NB4 (cell line): ENCODE measurements at regions not wholly inside any gene's neighbourhood (a gene's known extent, or its start where the extent isn't known, plus 50 kb on each side); places are given as distances from the start of the nearest gene placed in this dataset.

Experiments
- DNase-seq: peaks from one replicate; pipeline ENCODE4 v3.0.0; 2010; ENCODE audit warnings: low read depth
- H3K4me3 ChIP-seq: one replicate; pipeline ENCODE4 v1.5.1; 2011; ENCODE audit warnings: mild to moderate bottlenecking, low read depth, low read length, moderate library complexity
- MYC ChIP-seq: IDR thresholded peaks from 2 replicates; pipeline ENCODE4 v1.6.1; 2011; ENCODE audit warnings: low read depth, low read length
- POLR2A ChIP-seq: IDR thresholded peaks from 2 replicates; pipeline ENCODE4 v1.6.1; 2011; ENCODE audit warnings: mild to moderate bottlenecking; ENCODE audit not compliant: insufficient read length; ENCODE audit errors: extremely low read depth
- TF ChIP-seq, protein P1 (sequence below): IDR thresholded peaks from 2 replicates; pipeline ENCODE4 v1.6.1; 2011; ENCODE audit warnings: low read depth, low read length
- TF ChIP-seq, protein P2 (sequence below): IDR thresholded peaks from one replicate; pipeline ENCODE4 v1.5.1; 2012; ENCODE audit warnings: low read depth, low read length

DNA sequence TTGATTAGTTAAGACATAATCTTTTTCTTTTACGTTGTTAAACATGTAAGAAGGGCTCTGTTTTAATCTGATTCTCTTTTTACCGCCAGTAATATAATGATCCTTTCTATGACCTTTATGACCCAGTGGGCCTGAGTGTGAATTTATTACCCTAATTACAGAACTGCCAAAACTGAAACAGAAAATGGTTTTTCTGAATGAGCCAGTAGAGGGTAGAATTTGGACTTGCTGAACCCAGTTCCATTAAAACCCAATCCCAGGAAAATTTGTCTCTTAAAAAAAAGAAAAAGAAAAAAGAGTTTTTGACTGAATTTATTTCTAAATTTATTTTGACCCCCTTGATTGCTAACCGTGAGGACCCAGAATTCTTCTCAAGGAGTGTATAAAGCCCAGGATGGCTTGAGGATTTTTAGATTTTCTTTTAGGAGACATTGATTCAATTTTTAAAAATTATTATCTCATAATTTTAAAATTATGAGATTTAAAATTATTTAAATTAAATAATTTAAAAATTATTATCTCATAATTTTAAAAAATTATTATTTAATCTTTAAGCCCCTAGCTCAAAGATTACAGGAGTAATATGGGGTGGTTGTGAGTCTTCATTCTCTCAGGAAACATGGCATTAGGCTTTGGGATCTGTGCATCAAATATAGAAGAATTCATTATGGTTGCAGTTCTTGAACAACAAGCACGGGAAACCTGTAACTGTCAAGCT, 94.1 kb upstream of the GLIS3 start:
- DNase-seq = no peak
- TF ChIP-seq MYC = no peak
- TF ChIP-seq, protein P1, sequence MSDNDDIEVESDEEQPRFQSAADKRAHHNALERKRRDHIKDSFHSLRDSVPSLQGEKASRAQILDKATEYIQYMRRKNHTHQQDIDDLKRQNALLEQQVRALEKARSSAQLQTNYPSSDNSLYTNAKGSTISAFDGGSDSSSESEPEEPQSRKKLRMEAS = no peak
- TF ChIP-seq, protein P2, sequence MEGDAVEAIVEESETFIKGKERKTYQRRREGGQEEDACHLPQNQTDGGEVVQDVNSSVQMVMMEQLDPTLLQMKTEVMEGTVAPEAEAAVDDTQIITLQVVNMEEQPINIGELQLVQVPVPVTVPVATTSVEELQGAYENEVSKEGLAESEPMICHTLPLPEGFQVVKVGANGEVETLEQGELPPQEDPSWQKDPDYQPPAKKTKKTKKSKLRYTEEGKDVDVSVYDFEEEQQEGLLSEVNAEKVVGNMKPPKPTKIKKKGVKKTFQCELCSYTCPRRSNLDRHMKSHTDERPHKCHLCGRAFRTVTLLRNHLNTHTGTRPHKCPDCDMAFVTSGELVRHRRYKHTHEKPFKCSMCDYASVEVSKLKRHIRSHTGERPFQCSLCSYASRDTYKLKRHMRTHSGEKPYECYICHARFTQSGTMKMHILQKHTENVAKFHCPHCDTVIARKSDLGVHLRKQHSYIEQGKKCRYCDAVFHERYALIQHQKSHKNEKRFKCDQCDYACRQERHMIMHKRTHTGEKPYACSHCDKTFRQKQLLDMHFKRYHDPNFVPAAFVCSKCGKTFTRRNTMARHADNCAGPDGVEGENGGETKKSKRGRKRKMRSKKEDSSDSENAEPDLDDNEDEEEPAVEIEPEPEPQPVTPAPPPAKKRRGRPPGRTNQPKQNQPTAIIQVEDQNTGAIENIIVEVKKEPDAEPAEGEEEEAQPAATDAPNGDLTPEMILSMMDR = no peak
- no peak for TF ChIP-seq POLR2A
- no peak overlapping the region for H3K4me3 ChIP-seq

DNA sequence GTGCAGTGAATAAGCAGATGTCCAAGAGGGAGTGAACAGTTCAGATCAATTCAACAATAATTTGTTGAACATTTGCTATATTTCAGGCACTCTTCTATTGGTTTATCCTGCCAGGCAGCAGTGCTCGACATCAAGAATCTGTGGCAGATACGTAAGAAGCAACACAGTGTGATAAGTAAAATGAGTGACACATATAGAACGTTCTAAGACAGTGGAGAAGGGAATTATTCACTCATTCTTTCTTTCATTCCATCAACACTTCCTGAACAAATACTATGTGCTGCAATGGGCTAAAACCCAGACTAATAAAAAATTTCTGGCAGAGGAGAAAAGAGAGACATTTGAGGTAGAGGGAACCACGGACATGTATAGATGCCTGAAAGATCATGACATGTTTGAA, 89.9 kb upstream of the GLIS3 start:
- no peak for DNase-seq
- H3K4me3 ChIP-seq = no peak overlapping the region
- TF ChIP-seq, protein P1 = no peak
- TF ChIP-seq POLR2A = no peak
- TF ChIP-seq MYC = no peak
- TF ChIP-seq, protein P2 = no peak

DNA sequence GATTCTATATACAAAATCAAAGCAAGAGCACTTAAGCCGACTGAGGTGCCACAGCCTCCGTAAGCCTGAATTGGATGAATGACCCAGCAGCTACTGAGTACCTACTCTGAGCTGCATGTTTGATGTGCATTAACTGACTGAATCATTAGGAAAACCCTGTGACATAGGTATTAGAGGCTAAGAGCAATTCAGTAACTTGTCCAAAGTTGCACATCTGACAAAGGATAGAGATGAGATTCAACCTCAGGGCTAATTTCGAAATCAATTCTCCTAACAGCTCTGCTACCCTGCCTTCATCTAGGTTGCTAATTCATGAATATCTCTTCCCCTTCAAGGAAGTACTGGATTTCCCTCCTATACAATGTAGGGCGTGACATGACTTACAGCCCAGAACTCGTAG, 89.1 kb upstream of the GLIS3 start:
- DNase-seq = no peak
- TF ChIP-seq MYC (no peak), POLR2A (no peak)
- TF ChIP-seq, protein P2 = no peak
- TF ChIP-seq, protein P1 = no peak
- no peak overlapping the region for H3K4me3 ChIP-seq

DNA sequence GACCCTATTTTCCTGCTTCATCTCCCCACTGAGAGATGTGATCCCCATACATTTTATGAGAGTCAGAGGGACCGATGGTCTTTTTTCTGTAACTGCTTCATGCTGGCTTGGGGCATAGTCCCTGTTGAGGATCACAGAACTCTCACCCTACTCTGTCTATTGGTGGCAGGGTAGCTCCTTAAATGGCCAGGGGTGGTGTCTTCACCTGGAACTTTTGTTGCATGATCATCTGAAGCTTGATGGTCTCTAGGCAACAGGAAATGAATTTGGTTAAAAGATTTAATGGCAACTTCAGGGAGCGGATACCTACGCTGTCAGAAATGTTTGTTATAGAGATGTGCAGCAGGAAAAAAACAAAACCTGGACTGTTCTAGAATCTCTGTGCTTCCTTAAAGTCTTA, 87.0 kb upstream of the GLIS3 start:
- H3K4me3 ChIP-seq = no peak overlapping the region
- TF ChIP-seq, protein P2 = no peak
- TF ChIP-seq, protein P1 = no peak
- TF ChIP-seq MYC (no peak), POLR2A (no peak)
- DNase-seq = no peak

DNA sequence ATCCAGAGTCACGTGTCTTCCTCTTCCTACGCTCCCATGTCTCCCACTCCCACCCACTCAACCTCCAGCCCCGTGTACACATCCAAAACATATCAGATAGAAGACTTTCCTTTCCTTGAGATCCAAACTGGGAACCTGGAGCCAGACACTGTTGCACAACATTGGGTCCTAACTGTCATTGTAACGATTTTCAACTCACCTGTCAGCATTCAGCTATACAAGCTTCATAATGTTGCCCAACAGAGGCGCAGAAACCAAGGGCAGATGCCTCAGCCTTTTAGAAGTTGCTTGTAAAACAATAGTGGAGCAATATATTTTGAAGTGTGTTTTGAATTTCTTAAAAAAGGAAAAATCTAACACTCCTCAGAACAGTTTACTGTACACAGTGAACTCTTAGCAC, 84.9 kb upstream of the GLIS3 start:
- H3K4me3 ChIP-seq = no peak overlapping the region
- TF ChIP-seq POLR2A (no peak), MYC (no peak)
- TF ChIP-seq, protein P2 = no peak
- TF ChIP-seq, protein P1 = no peak
- DNase-seq = no peak
